GM19324 (cell line): ENCODE measurements at regions not wholly inside any gene's neighbourhood (a gene's known extent, or its start where the extent isn't known, plus 50 kb on each side); places are given as distances from the start of the nearest gene placed in this dataset.
"Not testable (repeated sequence)": the region's sequence is repeated elsewhere in the genome, so short reads cannot be mapped to it uniquely, and the experiment has no call there.

Experiments
- ATAC-seq: cut with Tn5 transposase; IDR thresholded peaks from one replicate; pipeline ENCODE4 v1.9.1; 2021; ENCODE audit warnings: mild to moderate bottlenecking, moderate library complexity; ENCODE audit not compliant: unreplicated experiment, low FRiP score

DNA sequence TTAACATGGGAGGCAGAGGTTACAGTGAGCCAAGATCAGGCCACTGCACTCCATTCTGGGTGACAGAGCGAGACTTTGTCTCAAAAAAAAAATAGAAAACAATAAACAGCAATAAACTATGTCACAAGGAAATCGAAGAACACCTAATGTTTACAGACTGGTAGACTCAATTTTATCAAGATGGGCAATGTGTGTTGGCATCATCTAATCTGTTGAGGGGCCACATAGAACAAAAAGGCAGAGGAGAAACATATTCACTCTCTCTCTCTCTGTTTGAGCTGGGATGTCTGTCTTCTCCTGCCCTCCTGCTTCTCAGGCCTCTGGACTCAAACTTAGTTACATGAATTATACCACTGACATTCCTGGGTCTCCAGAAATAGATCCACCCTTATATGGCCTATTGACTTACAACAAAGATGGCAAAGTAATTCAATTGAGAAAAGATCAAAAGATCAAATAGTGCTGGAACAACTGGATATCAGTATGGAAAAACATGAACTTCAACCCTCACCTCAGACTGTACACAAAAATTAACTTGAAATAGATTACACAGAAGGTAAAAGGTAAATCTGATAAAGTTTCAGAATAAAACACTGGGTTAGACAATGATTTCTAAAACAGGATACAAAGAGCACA is 703.8 kb upstream of the CRIM1 start:
- no peak for ATAC-seq

DNA sequence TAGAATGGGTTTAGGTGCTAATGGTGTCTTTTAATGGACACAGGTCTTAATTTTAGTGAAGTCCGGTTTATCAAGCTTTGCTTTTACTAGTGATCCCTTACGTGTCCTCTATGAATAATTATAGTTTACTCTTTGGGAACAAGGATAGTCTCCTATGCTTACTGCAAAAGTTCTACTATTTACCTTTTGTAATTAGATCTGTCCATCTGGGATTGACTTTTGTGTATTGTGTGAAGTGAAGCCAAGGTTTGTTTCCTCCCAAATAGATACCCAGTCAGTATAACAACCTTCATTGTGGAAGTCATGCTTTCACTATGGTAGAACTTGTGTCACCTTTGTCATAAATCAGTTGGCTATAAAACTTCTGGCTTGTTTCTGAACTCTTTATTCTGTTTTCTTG is 740.9 kb upstream of the CRIM1 start:
- ATAC-seq: no peak

DNA sequence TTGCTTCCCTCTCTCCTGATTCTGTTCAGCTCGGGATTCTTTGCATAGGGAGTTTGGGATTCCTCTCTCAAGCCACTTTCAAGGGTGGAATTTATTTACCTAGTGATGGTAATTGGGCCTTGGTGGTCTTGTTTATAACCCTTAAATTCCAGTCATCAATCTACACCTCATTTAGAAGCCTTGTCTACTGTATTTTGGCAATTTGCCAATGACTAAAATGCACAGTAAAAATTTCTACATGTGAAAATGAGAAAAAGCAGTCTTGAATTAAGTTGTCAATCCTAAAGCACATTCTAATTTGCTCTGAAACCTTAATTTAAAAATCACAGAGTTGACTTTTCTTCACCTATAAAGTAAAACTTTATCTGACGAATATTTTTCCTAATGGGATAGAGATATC is 749.2 kb upstream of the CRIM1 start:
- ATAC-seq: no peak

GRCh38 chr2:35598310-35598709 is 757.3 kb upstream of the CRIM1 start:
- no peak for ATAC-seq

DNA sequence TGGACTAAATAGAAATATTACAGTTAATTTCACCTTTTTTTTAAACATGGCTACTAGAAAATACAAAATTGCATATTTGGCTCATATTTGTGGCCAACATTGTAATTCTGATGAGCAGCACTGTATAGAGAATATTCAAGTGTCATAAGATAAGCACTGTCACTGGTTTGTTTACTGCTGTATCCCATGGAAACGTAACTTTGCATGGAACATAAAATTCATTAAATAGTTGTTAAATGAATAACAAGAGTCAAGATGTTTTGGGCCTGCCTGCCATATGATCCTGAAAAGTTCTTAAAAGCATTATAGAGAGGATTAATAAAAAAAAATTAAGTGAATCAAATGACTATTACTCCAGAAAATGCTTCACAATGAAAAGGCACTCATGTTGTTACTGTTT is 763.7 kb upstream of the CRIM1 start:
- ATAC-seq: no peak

- ATAC-seq: no peak
Observed at GRCh38 chr2:35585972-35586371, 769.6 kb upstream of the CRIM1 start.

DNA sequence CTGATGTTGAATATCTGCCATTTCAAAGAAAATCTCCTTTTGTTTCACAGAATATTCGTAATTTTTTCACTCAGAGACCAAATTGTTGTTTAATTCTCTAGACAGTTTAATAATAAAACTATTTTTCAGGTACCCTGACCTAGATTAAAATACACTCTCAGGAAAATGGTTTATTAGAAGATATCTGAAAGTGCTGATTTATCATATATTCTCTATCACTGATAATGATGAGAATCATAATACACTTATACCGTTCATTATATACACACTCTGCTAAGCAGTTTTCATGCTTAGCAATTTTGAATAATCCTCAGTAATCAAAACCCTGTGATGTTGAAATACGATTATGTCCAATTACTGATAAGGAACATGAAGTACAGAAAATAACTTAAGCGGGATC is 772.9 kb upstream of the CRIM1 start:
- ATAC-seq: no peak

- no peak for ATAC-seq
Observed at GRCh38 chr2:35580956-35581355, 774.6 kb upstream of the CRIM1 start.

DNA sequence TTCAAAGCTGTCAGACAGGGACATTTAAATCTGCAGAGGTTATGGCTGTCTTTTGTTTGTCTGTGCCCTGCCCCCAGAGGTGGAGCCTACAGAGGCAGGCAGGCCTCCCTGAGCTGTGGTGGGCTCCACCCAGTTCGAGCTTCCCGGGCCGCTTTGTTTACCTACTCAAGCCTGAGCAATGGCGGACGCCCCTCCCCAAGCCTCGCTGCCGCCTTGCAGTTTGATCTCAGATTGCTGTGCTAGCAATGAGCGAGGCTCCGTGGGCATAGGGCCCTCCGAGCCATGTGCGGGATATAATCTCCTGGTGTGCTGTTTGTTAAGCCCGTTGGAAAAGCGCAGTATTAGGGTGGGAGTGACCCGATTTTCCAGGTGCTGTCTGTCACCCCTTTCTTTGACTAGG is 787.0 kb upstream of the CRIM1 start:
- ATAC-seq: not testable (repeated sequence)

DNA sequence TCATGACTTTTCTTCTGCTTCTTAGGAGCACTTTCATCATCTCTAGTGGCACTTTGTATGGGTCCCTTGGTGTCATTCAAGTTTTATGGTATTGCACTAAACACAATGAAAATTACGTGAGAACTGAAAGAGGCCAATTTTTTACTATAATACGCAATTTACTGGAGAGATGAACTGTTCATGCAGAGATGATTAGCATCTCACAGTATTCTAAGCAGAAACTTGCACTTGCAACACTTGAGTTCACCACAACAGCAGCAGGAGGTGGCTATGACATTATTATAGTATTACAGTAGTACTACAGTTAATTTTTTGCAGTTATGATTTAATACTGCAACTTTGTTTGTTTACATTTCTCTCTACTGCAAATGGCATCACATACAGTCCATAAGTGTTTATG is 793.1 kb upstream of the CRIM1 start:
- no peak for ATAC-seq

DNA sequence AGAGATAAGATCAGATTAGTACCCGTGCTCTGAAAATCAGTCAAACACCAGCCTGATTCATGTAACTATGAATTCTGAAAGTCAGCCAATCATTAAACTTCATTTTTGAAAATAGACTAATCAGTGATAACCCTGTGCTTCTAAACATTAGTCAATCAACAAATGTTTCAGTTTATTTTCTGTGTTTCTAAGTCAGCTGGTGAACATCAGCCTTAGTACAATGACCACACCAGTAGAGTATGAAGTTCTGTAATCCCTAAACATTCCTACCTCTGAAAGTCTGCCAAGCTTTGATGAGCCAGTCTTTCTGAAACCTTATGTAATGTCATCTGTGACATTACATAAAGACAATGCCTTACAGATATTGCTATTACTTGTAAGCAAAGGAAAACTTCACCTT is 807.4 kb upstream of the CRIM1 start:
- no peak for ATAC-seq

GRCh38 chr2:35545301-35545700 is 810.3 kb upstream of the CRIM1 start:
- no peak for ATAC-seq

DNA sequence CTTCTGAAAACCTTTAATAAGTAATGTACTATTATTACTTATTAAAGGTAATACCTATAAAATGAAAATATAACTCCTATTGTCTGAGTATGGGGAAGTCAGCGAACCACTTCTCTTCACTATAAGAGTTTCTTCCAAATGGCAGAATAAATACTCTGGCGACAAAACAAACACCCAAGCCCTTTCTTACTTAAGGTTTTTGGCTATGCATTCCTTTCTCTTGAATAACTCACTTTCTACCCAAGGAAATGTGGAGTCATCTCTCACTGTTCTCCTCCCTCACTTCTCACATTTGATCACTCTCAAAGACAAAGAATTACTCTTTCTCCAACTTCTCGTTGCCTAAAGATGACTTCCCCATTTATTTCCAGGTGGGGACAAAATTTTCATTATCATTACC is 816.8 kb upstream of the CRIM1 start:
- no peak for ATAC-seq

GRCh38 chr2:35530615-35531135 is 824.9 kb upstream of the CRIM1 start:
- ATAC-seq: no peak

- ATAC-seq: no peak
Observed at GRCh38 chr2:35526741-35527140, 828.8 kb upstream of the CRIM1 start.

DNA sequence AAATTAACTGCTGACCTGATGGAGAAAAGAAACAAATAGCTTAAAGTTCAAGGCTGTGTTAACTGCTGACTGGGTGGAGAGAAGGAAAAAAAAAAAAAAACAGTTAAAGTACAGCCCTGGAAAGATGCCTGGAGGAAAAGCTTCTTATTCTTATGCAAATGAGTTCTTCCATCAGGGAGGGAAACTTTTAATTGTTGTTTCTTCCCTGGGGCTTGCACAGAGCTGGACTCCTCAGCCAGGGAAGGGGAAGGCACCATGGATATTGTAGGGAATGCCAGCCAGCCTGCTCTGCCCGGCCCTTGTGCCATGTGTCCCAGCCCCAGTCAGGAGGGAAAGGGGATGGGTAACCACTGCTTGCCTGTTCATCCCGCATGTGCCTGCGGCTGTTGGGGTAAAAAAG is 833.1 kb upstream of the CRIM1 start:
- ATAC-seq: no peak

- ATAC-seq: no peak
Observed at GRCh38 chr2:35510636-35511035, 844.9 kb upstream of the CRIM1 start.

DNA sequence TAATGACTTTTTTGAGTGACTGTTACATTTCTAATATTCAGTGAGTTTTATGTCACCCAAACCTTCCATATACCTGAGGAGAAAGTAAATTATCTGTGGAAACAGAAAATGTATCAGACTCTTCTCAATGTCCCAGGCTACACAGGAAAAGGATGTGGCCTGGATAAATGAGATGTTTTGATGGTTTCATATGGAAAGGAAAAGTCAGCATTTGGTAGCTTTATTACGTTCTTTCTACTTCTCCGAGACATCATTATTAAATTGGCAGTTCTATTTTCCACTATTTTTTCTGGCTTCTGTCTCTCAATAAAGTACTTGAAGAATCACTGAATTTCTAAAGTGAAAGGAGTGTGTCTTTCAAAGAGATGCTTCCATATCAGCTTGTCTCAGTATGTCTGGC is 847.0 kb upstream of the CRIM1 start:
- ATAC-seq: no peak

GRCh38 chr2:35504419-35504818 is 851.2 kb upstream of the CRIM1 start:
- no peak for ATAC-seq

DNA sequence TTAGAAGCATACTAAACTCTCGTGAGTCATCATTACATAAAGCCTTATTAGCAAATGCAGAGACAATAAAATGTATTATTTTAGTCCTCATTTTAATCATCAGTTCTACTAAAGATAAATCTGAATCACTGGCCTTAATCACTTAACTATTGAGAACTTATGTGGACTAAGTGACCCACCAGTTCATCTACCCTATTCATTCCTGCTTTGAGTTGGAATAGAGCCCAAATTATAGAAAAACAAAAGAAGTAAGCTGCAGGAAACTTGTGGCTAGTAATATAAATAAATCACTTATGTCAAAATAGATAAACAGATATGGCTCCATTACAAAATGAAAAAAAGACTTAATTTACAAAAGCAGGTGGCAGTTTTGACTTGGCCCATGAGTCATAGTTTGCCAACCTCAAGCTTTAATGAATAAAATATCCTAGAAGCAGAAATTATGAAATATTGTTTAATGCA is 851.8 kb upstream of the CRIM1 start:
- no peak for ATAC-seq

DNA sequence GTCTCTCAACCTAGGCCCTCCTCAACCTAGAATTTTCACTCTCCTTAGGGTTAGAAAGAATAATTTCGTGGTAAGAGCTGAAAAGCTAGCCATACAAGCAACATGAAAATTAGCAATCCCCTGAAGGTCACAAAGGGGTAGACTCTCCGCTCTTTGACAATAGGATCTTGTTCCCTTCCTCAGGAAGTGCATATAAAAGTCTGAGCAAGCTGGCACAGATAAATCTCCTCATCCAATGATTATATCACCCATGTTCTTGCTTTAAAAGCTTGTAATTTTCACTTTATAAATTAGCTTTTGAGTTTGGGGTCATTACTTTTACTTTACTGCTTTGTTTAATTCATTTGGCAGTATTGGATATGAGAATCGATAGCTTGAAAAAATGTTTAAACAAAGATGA is 852.3 kb upstream of the CRIM1 start:
- ATAC-seq: no peak

DNA sequence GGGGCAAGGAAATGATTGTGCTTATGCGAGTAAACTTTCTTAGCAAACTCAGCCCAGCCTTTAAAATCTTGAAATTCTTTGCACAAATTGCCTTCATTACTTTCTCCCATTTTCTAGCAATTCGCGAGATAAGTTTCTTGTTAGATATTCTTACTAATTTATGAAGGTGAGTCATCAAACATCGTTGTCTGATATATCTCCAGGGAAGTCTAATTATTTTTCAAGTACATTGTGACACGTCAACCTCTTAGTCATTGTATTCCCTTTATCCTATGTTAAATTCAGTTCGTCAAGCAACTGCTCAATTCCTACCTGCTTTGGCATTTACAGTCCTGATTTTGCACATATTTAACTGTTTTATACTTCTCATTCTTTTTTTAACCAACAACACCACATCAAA is 854.5 kb upstream of the CRIM1 start:
- ATAC-seq: no peak

- no peak for ATAC-seq
Observed at GRCh38 chr2:35496022-35496421, 859.6 kb upstream of the CRIM1 start.
